ENCODE measurements at regions not wholly inside any gene's neighbourhood (a gene's known extent, or its start where the extent isn't known, plus 50 kb on each side); places are given as distances from the start of the nearest gene placed in this dataset.

DNA sequence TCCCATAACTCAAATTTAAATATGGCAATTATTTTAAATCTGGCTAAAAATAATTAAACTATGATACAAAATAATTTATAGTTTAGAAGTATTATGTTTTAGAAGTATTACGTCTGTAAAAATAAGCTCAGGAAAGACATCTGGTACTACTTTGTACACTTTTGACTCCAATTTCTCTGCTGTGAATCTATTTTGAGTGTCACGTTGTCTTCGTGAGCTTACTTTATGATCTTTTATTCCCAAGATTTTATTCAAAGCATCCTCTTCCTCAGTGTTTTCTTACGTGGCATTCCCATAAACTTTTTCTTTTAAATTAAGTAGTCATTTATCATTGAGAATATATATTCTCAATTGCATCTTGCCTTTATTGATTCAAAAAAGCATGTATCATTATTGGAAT lies 223.3 kb upstream of the KCNJ16 start:
- TF ChIP-seq, protein P1, sequence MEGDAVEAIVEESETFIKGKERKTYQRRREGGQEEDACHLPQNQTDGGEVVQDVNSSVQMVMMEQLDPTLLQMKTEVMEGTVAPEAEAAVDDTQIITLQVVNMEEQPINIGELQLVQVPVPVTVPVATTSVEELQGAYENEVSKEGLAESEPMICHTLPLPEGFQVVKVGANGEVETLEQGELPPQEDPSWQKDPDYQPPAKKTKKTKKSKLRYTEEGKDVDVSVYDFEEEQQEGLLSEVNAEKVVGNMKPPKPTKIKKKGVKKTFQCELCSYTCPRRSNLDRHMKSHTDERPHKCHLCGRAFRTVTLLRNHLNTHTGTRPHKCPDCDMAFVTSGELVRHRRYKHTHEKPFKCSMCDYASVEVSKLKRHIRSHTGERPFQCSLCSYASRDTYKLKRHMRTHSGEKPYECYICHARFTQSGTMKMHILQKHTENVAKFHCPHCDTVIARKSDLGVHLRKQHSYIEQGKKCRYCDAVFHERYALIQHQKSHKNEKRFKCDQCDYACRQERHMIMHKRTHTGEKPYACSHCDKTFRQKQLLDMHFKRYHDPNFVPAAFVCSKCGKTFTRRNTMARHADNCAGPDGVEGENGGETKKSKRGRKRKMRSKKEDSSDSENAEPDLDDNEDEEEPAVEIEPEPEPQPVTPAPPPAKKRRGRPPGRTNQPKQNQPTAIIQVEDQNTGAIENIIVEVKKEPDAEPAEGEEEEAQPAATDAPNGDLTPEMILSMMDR (IDR thresholded peaks at IDR 0.05; ENCODE audit: insufficient read depth, low read length, poor library complexity, severe bottlenecking), result no peak
- TF ChIP-seq EZH2phosphoT487 (conservative IDR thresholded peaks at IDR 0.05; ENCODE audit: low read length), result no peak

Data from SU-DHL-6 (cell line).